HG03442 (cell line): ENCODE measurements at regions not wholly inside any gene's neighbourhood (a gene's known extent, or its start where the extent isn't known, plus 50 kb on each side); places are given as distances from the start of the nearest gene placed in this dataset.
"Not testable (repeated sequence)": the region's sequence is repeated elsewhere in the genome, so short reads cannot be mapped to it uniquely, and the experiment has no call there.

Experiments
- ATAC-seq: cut with Tn5 transposase; IDR thresholded peaks from one replicate; pipeline ENCODE4 v1.9.1; 2021; ENCODE audit warnings: mild to moderate bottlenecking, moderate library complexity; ENCODE audit not compliant: unreplicated experiment

DNA sequence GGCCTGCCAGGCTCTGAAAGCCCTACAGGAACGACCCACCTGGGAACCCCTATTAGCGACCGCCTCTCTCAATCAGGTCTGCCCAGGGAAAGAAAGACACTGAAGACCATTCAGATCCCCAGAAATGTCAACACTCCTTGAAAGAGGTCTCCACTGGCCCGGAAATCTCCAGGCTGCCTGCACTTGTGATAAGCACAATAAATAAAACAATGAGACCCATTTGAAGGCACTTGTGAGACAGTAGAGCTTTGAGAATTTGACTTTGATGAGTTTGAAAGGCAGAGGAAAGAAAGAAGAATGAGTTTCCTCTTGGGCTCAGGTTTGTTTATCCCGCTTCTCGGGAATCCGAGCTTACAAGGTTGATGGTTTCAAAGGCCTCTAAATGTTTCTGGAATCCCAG lies 416.3 kb downstream of the BUD13 start:
- ATAC-seq, result no peak

DNA sequence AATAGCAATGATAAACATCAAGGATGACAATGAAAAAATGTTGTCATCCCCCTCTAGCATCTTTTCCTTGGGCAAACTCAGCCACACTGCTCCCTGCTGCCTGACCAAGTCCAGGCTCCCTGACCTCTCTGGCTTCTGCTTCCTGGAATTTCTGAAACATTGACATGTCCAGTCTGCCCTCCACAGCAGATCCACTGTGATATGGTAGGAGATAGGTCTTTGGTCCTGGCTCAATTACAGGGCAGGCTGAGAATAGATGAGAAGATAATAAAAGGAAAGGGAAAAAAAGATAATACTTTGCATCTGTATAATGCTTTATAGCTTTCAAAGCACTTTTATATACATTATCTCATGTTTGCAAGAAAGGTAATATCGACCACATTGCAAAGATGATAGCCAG lies 417.7 kb downstream of the BUD13 start:
- no peak for ATAC-seq

DNA sequence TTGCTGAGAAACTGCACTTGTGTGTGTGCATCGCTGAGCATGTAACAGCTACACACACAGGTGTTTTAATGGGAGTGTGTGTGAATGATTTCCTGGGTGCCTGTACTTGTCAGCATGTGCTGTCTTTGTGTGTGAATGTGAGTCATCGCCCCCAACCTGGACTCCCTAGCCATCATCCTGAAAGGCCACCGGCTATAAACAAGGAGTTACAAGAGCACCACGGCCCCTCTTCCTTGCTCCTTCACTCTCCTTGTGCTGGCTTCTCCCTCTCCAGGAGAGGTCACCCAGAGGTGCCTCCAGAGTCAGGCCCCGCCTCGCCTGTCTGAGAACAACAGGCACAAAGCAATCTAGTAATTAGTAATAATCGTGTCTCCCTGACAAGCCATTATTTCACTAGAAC lies 419.2 kb downstream of the BUD13 start:
- no peak for ATAC-seq

DNA sequence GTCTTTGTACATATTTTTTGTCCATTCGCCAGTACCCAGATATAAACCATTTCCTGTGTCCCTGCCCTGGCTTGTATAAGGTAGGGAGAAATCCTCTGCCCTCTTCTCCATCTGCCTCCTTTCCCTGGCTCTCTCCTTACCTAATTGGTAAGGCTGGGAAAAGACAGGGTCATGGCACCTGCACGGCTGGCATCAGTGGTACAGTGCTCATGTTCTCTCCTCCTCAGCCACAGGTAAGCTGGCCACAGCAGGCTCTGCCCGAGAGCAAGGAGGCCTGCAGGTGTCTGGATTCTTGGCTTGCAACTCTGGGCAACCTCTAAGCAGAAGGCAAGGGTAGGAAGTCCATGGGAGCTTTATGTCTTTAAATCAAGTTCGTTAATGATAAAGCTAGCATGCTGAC lies 419.9 kb downstream of the BUD13 start:
- ATAC-seq, result no peak

DNA sequence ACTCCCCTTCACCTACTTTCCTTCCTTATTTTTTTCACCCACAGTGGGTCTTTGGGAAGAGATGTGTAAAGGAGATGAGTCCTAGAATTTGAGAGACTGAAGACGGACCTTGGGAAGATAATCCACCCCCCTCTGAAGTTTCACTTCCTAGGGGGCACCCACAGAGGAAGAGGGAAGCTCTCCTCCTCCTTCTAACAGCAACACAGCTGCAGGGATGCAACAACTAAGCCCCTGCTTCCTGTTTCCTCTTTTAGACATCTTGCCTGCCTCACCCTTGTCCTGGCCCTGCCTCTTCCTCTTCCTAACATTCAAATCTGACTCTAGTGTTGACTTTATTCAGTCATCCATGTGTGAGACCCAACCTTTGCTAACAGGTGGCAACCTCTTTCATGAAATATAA lies 424.6 kb downstream of the BUD13 start:
- ATAC-seq, result no peak

- no peak for ATAC-seq
Measured at GRCh38 chr11:116345575-116345974, 427.2 kb downstream of the BUD13 start.

DNA sequence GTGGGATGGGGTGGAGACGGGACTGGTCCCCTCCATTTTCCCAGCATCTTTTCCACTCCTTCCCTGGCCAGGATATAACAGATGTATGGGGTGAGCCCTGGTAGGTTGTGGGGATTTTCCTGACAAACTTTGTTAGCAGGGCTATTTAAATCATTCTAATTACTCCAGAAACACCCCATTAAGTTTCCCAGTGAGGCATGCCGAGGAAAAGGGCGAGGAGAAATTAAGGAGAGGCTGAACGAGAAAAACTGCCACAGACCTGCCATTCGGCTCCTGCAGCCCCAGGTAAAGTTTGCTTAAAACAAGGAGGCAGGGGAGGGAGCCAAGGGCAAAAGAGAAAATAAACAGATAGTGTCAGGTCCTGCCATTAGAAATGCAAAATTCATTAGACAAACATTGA lies 428.2 kb downstream of the BUD13 start:
- no peak for ATAC-seq

DNA sequence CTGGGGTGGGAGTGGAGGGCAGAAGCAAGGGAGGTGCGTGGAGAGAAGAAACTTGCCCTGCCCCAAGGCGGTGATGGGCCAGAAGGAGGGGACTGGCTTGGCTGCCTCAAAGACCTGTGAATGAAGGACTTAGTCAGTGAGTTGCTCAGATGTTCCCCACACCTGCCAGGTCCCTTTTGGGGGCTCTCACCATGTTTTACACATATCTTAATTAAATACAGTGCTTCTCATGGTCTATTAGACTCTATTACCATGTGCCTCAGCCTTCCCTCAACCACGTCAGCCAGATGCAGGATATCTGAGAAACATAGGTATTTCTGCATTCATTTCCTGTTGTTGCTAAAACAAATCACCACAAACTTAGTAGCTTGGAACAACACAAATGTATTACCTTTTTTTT lies 429.5 kb downstream of the BUD13 start:
- ATAC-seq, result no peak

- ATAC-seq, result no peak
Measured at GRCh38 chr11:116342148-116342547, 430.6 kb downstream of the BUD13 start.

DNA sequence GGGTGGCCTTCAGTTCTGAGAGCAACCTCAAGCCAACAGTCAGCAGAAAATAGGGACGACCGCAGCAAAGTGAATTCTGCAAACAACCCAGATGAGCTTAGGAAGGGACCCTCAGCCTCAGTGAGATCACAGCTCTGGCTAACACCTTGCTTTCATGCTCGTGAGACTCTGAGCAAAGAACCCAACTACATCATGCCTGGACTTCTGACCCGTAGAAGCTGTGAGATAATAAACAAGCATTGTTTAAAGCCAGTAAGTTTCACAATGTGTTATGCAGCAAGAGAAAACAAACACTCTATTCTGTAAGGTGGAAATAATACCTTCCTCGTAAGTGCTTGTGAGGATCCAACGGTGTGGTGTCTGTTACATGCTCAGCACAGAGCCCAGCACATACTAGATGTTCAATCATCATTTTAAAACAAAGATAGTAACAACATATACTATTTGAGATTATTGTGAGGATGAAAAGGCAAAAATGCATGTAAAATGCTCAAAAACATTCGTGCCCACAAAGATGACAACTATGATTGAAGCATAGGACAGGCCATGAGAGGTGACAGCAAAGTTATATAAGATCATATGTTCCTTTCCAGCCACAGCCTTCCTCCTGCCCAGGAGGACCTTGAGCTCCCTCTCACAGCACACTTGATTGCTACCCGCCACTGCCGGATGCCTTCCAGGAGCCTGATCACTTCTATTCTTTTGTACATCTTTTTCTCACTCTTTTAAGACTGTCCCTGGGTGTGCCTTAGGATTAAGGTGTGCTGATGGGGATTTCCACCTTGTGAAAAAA lies 433.3 kb downstream of the BUD13 start:
- ATAC-seq, result no peak

DNA sequence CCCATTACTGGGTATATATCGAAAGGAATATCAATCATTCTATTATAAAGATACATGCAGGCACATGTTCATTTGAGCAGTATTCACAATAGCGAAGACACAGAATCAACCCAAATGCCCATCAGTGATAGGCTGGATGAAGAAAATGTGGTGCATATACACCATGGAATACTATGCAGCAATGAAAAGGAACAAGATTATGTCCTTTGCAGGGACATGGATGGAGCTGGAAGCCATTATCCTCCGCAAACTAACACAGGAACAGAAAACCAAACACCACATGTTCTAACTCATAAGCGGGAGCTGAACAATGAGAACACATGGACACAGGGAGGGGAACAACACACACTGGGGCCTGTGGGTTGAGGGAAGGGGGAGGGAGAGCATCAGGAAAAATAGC lies 434.3 kb downstream of the BUD13 start:
- ATAC-seq, result not testable (repeated sequence)

GRCh38 chr11:116336540-116336939 lies 436.2 kb downstream of the BUD13 start:
- ATAC-seq, result no peak

- no peak for ATAC-seq
Measured at GRCh38 chr11:116335891-116336290, 436.9 kb downstream of the BUD13 start.

DNA sequence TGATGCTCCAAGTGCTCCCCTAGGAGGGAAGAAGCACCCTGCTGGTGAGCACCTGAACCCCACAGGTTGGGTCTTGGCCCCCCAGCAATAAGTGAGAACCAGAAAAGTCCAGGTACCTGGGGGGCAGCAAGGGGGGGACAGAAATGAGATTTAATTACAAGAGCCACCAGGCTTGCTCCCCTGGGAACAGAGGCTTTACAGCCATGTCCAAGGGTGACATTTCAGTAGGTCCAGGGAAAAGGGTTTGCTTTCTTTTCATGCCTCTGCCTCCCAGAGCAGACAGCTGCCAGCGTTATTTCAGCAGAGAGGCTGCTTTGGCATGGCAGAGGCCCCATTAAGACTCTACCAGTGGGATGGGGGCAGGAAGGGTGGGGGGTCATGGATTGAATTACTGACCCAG lies 437.7 kb downstream of the BUD13 start:
- ATAC-seq, result no peak

GRCh38 chr11:116334596-116334995 lies 438.2 kb downstream of the BUD13 start:
- ATAC-seq, result no peak

DNA sequence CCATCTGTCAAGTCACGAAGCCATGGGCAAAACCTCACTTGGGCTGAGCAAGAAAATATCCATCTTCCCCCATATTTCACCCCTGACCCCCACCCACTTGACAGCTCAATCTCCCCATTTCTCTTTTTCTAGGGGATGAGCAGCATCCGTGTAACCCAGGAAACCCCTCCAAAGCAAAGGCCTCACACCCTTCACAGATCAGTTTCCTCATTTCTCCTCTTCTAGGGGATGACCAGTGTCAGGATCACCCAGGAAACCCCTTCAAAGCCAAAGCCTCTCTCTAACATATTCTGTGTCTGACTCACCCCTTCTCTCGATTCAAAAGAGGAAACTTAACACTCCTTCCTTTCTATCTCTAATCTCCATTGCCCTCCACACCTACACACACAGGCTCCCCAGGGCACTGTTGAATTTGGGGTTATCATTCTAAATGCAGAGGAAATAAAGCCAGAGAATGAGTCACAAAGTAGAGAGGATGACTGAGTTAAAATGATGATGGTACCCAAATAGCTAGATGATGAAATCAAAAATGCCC lies 439.7 kb downstream of the BUD13 start:
- ATAC-seq, result no peak

GRCh38 chr11:116332391-116332790 lies 440.4 kb downstream of the BUD13 start:
- no peak for ATAC-seq

DNA sequence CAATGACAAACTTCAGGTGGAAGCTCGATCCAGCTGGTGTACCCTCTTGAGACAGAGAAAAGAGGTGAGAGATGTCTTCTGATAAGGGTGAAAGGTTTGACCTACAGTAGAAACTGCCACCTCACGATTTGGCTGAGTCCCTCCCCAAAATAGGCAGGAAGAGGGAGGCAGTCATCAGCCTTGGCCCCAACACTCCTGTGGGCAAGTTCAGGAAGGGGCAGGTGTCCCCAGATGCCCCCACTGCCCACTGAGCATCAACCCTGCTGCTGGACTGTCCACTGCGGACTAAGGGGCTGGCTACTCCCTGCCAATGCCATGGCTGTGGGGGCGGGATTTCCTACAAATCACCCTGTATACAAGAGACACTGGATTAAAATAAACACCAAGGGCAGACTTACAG lies 441.4 kb downstream of the BUD13 start:
- no peak for ATAC-seq

DNA sequence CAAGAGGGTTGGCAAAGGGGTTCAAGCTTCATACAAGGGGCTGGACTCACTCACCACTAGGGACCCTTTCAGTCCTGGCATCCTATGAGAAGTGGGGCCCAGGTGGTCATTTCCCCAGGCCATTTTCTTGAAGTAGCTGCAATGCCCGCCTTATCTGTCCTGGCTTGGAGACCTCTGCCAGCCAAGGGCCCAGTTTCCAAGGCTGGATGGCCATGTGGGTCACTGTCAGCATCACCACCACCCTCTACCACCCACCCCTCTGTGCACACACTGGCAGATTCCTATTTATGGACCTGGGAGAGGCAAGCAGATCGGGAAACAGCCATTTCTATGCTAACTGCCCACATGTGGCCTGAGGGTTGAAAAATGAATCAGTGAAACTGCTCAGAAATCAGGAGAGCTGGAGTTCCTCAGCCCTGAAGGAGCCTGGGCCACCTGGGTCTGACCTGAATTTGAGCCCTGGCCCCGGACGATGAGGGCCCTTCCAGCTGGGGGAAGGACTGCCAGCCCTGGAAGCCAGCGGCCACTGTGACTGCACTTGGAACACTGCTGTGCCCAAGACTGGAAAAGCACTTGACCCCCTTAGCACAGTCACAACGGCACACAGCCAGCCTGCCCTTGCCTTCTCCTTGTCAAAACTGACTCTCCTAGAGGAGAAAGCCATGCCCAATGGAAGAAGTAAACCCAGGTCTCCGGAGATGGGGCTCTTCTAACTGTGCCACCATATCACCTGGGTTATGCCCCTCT lies 442.2 kb downstream of the BUD13 start:
- ATAC-seq, result no peak

GRCh38 chr11:116329354-116330090 lies 443.3 kb downstream of the BUD13 start:
- no peak for ATAC-seq

DNA sequence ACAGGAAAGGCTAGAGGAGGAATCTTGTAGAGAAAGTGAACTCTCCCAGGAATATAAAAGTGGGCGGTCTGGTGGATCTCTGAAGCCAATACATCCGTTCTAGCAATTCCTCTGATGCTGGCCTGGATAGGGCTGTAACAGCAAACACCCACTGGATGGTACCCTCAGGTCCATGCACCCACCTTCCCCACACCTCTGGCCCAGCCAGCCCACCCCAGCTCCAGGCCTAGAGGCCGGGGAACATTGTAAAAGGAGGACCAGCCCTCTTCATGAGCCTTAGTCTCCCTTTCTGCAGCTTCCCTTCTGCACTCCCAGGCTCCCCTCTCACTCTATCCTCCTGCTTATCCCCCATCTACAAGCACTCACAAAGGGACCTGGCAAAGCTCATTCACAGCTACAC lies 443.9 kb downstream of the BUD13 start:
- ATAC-seq, result no peak

DNA sequence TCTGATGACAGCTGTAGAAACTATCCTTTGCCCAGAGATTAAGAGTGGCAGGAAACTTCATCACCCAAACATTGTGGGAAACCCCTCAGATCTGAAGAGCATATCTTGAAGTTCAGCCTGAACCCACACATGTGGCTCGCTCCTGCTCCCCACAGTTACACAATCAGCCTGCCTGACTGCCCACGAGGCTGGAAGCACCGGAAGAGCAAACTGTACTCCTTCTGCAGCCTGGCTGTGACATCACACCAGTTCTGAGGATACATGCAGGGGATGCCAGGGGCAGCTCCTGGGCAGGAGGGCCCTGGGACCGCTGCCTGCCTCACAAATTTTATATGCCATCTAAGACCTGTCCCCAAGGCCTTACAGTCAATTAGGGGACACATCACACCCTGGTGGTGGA lies 444.4 kb downstream of the BUD13 start:
- ATAC-seq, result no peak
